SK-MEL-5 (cell line): ENCODE measurements at regions not wholly inside any gene's neighbourhood (a gene's known extent, or its start where the extent isn't known, plus 50 kb on each side); places are given as distances from the start of the nearest gene placed in this dataset.
A peak's percentile ranks its signal among the peaks of the same experiment; 100 is the strongest.
"Not testable (repeated sequence)": the region's sequence is repeated elsewhere in the genome, so short reads cannot be mapped to it uniquely, and the experiment has no call there.

Experiments used
- DNase-seq: peaks from one replicate; pipeline ENCODE4 v3.0.0-alpha.2; 2016; ENCODE audit warnings: low read depth, low spot score
- in situ Hi-C: cut with HindIII; loops from 2 replicates; pipeline ENCODE4 v1.10.0; 2016; ENCODE audit warnings: low sequenced_read_pairs, high pct_unique_total_duplicates, low pct_unique_long_range_greater_than_20kb

DNA sequence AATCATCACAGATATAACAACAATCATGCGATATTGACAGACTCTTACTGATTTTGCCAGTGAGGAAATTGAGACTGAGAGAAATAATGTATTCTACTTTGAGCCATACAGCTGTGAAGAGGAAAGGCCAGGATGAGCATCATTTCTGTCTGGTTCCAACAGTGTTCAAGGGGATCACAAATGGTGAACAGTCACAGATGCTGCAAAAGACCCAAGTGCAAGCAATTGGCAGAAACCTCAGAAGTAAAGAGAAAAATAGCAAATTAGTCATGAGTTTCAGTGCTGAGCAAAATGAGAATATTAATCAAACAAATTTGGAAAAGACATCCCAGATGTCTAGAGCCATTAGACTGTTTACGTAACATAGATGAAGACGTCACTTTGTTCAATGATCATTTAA is 114.1 kb downstream of the RAB38 start:
- no peak for DNase-seq
- in situ Hi-C loops: no loop called here

GRCh38 chr11:88059326-88059725 is 115.9 kb downstream of the RAB38 start:
- in situ Hi-C loops: no loop called here
- no peak for DNase-seq

- DNase-seq: no peak
- in situ Hi-C loops: no loop called here
Measured at GRCh38 chr11:88051396-88051795, 123.8 kb downstream of the RAB38 start.

DNA sequence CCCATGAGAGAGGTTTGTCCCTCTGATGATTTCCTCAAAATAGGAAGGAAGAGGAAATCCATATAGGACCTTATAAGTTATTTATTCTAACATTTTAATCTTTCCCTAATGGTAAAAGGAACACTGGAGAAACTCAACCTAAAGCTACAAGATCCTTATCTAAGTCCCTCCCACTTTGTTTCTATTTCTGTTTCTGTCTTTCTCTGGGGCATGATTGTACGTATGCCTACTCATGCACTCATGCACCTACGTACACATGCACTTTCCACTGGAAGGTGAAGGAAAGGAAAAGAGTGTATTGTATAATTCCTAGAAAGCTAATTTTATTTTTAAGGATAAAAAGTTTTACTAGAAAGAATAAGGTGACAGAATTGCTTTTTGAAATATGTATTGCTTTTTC is 125.0 kb downstream of the RAB38 start:
- no peak for DNase-seq
- in situ Hi-C loops: no loop called here

DNA sequence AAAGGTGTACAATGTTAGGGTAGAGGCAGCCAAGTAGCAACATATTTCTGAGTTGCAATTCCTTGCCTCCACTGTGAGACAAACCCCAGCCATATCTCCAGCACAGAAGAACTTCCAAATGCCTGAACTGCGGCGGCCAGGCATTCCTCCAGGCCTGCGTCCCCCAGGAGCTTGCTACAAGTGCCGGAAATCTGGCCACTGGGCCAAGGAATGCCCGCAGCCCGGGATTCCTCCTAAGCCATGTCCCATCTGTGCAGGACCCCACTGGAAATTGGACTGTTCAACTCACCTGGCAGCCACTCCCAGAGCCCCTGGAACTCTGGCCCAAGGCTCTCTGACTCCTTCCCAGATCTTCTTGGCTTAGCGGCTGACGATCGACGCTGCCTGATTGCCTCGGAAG is 130.0 kb downstream of the RAB38 start:
- DNase-seq, in situ Hi-C loops: not testable (repeated sequence)

- DNase-seq, in situ Hi-C loops: not testable (repeated sequence)
Measured at GRCh38 chr11:88044658-88045057, 130.6 kb downstream of the RAB38 start.

DNA sequence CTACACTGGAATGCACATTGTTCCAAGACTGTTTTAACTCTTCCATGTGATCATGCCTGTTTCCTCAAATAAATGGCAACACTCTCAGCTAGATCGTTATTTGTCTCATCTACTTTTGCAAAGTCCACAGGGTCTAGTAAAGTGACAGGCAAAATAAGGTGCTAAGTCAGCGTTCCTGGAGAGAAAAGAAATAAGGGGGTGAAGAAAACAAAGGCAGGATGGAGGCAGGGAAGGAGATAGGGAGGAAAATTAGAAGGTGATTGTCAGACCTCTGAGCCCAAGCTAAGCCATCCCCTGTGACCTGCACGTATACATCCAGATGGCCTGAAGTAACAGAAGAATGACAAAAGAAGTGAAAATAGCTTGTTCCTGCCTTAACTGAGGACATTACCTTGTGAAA is 132.1 kb downstream of the RAB38 start:
- in situ Hi-C loops: no loop called here
- no peak for DNase-seq

DNA sequence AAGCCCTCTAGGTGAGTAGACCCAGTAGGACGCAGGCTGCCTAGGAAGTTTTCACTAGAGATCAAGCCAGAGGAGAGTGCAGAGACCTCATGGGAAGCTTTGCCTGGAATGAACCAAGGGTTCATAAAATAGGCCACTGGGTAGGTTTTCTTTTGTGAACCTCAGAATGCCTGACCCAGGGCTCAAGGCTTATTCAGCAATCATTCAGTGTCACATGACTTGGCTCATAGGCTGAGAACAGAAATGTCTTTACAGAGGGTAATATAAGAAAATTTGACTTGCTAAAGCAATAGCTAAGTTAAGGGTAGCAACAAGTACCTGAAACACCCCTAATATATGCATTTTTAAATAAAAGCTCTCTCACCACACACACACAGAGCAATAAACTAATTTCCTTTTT is 132.6 kb downstream of the RAB38 start:
- no peak for DNase-seq
- in situ Hi-C loops: no loop called here

GRCh38 chr11:88042238-88042637 is 133.0 kb downstream of the RAB38 start:
- in situ Hi-C loops: no loop called here
- DNase-seq: no peak

GRCh38 chr11:88041679-88042078 is 133.6 kb downstream of the RAB38 start:
- DNase-seq: no peak
- in situ Hi-C loops: no loop called here

DNA sequence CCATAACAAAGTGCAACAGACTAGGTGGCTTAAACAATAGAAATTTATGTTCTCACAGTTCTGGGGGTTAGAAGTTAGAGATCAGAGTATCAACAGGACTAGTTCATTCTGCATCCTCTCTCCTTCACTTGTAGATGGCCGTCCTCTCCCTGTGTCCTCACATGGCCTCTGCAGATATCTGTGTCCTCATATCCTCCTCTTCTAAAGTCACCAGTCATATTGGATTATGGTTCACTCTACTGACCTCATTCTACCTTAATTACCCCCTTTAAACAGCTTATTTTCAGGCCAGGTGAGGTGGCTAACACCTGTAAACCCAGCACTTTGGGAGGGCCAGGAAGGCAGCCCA is 135.1 kb downstream of the RAB38 start:
- DNase-seq: no peak
- in situ Hi-C loops: no loop called here

- no peak for DNase-seq
- in situ Hi-C loops: no loop called here
Measured at GRCh38 chr11:88039476-88040147, 135.6 kb downstream of the RAB38 start.

DNA sequence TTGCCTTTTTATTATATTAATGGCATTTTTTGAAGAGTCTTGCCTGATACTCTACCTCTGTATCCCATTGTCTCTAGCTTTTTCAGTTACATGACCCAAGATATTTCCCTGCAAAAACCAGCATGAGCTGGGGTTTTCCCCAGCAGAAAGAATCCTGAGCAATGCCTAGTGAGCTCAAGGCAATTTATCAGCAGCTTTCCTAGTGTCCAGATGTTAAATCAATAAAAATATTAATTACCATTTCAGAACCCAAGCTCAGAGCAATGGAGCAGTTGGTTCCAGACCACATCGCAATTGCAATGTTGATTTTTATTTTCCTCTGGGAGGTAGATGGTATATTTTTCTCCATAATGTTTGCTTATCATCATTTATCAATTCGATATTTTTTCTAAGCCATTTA is 137.2 kb downstream of the RAB38 start:
- in situ Hi-C loops: no loop called here

GRCh38 chr11:88036701-88037100 is 138.5 kb downstream of the RAB38 start:
- in situ Hi-C loops: no loop called here
- no peak for DNase-seq

More for the DNA sequence above, 137.2 kb downstream of the RAB38 start:
- DNase-seq: no peak

- in situ Hi-C loops: no loop called here
- no peak for DNase-seq
Measured at GRCh38 chr11:88035271-88035670, 140.0 kb downstream of the RAB38 start.

- no peak for DNase-seq
- in situ Hi-C loops: no loop called here
Measured at GRCh38 chr11:88017666-88018065, 157.6 kb downstream of the RAB38 start.

DNA sequence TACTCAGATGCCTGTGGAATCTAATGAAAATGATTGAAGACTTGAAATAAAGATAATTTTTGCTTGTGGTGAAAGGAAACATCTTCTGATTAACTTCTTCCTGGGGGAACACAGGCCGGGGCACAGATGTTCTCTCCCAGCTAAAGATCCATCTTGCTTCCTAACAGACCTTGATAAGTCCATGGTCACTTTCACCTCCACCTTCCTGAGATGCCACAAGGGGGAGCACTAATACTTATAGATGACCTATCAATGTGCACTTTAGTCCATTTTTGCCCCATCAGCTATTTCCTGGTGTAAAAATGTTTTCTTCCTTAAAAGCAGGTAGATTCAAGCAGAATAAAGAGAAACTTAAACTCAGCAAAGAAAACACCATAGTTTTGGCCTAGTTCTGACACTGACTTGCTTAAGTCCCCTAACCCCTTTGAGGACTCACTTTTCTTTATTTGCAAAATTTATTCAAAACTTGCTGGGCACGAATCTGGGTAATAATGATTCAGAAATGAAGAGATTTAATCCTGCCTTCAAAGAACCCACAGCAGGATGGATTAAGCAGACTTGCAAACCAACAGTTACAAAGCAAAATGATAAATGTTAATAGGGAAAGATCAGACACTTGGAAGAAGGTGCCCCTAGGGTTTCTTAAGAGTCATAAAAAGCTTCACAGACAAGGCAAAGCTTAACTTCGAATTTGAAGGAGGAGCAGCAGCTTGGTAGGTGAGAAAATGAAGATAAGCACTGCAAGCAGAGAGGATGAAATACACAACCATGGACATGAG is 158.7 kb downstream of the RAB38 start:
- in situ Hi-C loops: no loop called here
- peak; percentile 85 for DNase-seq

- no peak for DNase-seq
- in situ Hi-C loops: no loop called here
Measured at GRCh38 chr11:88015170-88015569, 160.1 kb downstream of the RAB38 start.

DNA sequence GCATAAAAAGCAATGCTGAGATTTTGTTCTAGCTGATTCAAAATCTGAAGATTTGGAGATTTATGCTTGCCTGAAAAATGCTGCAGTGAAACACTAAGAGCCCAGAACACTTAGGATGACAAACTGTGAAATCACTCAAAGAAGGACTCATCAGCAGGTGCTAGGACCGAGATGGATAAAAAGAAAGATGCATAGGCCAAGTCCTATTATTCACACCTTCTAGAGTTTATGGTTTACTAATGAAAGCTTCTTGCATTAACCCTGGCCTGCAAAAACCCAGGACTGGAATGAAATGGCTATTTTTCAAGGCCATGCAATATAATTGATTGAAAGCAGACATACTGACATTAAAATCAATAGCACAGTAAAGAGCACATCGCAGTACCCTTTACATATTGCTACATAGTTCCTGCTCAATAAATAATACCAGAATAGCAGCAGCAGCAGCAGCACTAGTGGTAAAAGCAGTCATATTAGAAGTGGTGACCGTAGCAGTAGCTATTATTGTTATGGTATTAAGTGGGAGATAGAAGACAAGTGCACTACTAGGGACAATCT is 161.7 kb downstream of the RAB38 start:
- DNase-seq: no peak
- in situ Hi-C loops: no loop called here
